ENCODE measurements at regions not wholly inside any gene's neighbourhood (a gene's known extent, or its start where the extent isn't known, plus 50 kb on each side); places are given as distances from the start of the nearest gene placed in this dataset.
A peak's percentile ranks its signal among the peaks of the same experiment; 100 is the strongest.
"Not testable (repeated sequence)": the region's sequence is repeated elsewhere in the genome, so short reads cannot be mapped to it uniquely, and the experiment has no call there.

- DNase-seq (ENCODE audit: low spot score) = no peak
Measured at GRCh38 chr5:104599726-104600125, 1037.1 kb upstream of the NUDT12 start.

GRCh38 chr5:104598285-104598684, 1035.7 kb upstream of the NUDT12 start:
- DNase-seq (ENCODE audit: low spot score) = no peak

- DNase-seq (ENCODE audit: low spot score) = no peak
Measured at GRCh38 chr5:104594850-104595249, 1032.3 kb upstream of the NUDT12 start.

- DNase-seq (ENCODE audit: low spot score) = no peak
Measured at GRCh38 chr5:104576677-104577076, 1014.1 kb upstream of the NUDT12 start.

GRCh38 chr5:104573949-104574709, 1011.5 kb upstream of the NUDT12 start:
- DNase-seq (ENCODE audit: low spot score) = no peak

- DNase-seq (ENCODE audit: low spot score) = no peak
Measured at GRCh38 chr5:104569621-104570020, 1007.0 kb upstream of the NUDT12 start.

GRCh38 chr5:104564530-104564929, 1001.9 kb upstream of the NUDT12 start:
- no peak for DNase-seq (ENCODE audit: low spot score)

GRCh38 chr5:104556957-104557356, 994.4 kb upstream of the NUDT12 start:
- no peak for DNase-seq (ENCODE audit: low spot score)

GRCh38 chr5:104551628-104552027, 989.0 kb upstream of the NUDT12 start:
- DNase-seq (ENCODE audit: low spot score) = no peak

- DNase-seq (ENCODE audit: low spot score) = not testable (repeated sequence)
Measured at GRCh38 chr5:104546871-104547270, 984.3 kb upstream of the NUDT12 start.

- no peak for DNase-seq (ENCODE audit: low spot score)
Measured at GRCh38 chr5:104541141-104541785, 978.7 kb upstream of the NUDT12 start.

- DNase-seq (ENCODE audit: low spot score) = peak; percentile 16
Measured at GRCh38 chr5:104540448-104540847, 977.9 kb upstream of the NUDT12 start.

GRCh38 chr5:104539618-104540350, 977.2 kb upstream of the NUDT12 start:
- DNase-seq (ENCODE audit: low spot score) = no peak

GRCh38 chr5:104538734-104539133, 976.1 kb upstream of the NUDT12 start:
- no peak for DNase-seq (ENCODE audit: low spot score)

- DNase-seq (ENCODE audit: low spot score) = no peak
Measured at GRCh38 chr5:104533498-104533897, 970.9 kb upstream of the NUDT12 start.

- no peak for DNase-seq (ENCODE audit: low spot score)
Measured at GRCh38 chr5:104526866-104527265, 964.3 kb upstream of the NUDT12 start.

- no peak for DNase-seq (ENCODE audit: low spot score)
Measured at GRCh38 chr5:104513640-104514072, 951.1 kb upstream of the NUDT12 start.

- no peak for DNase-seq (ENCODE audit: low spot score)
Measured at GRCh38 chr5:104513121-104513602, 950.6 kb upstream of the NUDT12 start.

- no peak for DNase-seq (ENCODE audit: low spot score)
Measured at GRCh38 chr5:104512063-104512825, 949.7 kb upstream of the NUDT12 start.

GRCh38 chr5:104498281-104498680, 935.7 kb upstream of the NUDT12 start:
- DNase-seq (ENCODE audit: low spot score) = no peak

- no peak for DNase-seq (ENCODE audit: low spot score)
Measured at GRCh38 chr5:104494083-104494482, 931.5 kb upstream of the NUDT12 start.

GRCh38 chr5:104472811-104473210, 910.2 kb upstream of the NUDT12 start:
- no peak for DNase-seq (ENCODE audit: low spot score)
